ENCODE measurements at regions not wholly inside any gene's neighbourhood (a gene's known extent, or its start where the extent isn't known, plus 50 kb on each side); places are given as distances from the start of the nearest gene placed in this dataset.

- no peak for DNase-seq
Measured at GRCh38 chr7:121488111-121488650, 92.1 kb upstream of the FAM3C start.

DNA sequence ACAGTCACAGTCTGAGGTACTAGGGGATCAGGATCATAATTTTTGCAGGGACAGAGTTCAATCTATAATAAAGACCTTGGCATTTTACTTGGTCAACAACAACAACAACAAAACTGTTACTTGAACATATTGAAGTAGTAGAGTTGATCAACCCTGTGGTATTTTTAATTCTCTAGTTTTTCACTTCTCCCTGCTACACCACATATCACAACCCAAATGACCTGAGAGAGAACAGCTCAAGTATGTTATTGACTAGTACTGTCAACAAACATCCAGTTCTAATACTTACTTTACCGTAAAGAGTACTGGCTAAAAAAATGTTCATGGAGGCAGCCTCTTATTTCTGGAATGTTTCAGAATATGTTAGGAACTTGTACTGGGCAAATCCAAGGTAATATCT is 90.5 kb upstream of the FAM3C start:
- DNase-seq = no peak

DNA sequence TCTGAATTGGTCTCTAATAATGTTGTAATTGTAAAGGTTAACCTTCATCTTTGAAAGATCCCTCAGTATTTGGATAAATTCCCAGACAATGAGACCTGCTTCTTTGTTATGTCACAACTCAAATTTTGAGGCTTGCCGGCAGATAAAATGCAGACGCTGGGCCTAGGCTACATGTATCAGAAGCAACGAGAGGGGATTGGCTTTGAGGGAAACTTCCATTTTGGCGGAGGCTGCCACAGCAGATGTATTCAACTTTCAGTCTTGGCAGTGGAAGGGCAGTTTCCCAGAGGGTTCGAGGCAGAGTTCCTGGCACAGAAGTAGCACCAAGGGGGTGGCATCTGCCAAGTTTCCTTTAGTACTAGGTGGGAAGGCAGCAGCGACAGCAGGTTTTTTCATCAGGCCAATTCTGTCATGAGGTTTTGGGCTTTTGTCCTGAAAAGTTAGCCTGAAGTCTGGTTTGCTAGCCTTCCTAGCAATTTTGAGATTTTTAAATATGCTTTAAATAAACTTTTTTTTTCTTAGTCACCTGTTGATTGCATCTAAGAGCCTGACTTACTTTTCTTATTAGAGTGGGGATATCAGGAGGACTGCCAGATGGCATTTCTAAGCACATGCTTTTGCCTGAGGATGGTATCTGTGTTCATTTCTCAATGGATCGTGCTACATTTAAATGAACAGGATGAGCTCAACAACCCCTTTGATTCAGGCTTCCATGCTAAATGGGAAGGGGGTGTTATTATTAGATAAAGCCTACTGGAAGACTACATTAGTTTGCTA is 89.5 kb upstream of the FAM3C start:
- no peak for DNase-seq

DNA sequence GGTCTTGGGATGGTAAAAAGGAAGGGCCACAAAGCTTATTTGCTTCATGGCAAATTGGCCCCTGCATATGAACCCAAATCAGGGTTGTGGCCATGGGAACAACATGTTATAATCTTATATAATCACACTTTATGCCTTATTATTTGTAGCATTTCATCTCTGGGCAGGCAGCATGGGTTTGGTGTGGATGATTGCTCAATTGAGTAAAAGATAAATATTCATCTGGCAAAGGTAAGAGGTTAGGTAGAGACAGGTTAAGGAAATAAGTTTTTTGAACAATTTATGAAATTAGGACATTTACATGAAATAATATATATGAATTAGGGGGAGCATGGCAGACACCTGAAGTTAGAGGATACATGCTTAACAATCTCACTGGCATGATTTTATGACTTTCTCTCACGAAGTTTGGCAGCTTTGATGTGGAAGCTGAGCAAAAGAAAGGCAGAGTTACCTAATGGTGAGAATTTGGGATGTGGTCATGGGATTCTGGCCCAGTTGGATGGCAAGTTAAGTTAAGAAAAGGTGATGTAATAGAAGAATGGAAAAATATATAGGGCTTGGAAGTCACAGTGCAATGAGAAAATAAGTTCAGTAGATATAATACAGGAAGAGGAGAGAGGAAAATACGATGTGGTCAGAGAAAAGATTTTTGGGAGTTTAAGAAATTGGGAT is 88.1 kb upstream of the FAM3C start:
- no peak for DNase-seq

DNA sequence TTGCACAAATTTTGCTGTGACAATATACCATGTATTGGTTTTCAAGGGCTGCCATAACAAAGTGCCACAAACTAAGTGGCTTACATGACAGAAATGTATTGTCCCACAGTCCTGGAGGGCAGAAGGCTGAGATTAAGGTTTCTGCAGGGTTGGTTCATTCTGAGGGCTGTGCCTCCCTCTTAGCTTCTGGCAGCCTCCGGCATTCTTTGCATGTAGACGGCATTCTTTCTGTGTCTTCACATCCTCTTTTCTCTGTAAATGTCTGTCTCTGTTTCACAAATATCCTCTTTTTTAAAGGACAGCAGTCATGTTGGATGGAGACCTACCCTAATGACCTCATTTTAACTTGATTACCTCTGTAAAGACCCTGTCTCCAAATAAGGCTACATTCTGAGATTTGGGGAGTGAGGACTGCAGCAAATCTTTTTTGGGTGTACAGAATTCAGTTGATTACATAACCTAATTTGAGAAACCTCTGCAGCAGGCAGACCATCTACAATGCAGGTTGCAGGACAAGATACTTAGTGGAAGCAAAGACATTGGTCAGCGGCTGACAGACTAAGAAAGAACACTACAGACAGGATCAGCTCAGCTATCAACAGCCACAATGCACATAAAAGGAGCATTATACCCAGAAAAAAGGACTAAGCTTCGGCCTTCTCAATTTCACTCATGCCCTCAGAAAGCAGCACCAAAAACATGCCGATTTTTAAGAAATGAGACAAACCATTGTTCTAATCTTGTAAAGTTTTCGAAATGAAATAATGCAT is 84.6 kb upstream of the FAM3C start:
- no peak for DNase-seq

GRCh38 chr7:121480058-121480457 is 84.0 kb upstream of the FAM3C start:
- DNase-seq = no peak

- DNase-seq = no peak
Measured at GRCh38 chr7:121479466-121479865, 83.4 kb upstream of the FAM3C start.

DNA sequence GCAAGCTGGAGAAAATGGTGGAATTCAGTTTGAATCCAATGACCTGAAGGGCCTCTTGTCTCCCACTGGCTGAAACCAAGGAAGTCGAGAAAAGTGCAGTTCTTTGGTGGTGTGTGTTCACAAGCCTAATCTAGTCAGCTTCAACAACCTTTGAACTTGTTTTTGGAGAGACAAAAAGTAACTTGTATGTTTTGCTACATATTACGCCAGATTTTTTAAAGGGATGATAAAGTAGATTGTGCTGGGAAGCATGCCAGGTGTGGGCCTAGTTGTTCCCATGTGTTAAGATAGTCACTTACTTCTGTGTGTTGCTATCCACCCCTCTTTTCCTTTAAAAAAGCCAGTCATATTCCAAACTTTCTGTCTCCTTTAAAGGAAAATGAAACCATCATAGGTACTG is 79.7 kb upstream of the FAM3C start:
- no peak for DNase-seq

DNA sequence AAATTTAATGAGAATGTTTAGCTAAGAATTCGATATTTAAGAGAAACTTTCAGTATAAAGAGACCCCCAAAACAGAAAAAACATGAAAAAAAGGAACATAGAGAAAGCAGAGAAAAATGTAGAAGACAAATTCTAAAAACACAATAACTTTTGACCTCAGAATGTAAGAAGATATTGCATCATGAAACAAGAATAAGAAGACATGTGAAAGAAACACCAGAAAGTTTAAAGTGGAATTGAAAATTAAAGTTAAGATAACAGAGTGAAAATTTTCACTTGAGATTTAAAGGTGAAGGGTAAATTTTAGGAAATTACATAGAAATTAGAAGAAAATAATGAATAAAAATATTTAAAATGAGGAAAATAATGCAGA is 78.2 kb upstream of the FAM3C start:
- DNase-seq = no peak

DNA sequence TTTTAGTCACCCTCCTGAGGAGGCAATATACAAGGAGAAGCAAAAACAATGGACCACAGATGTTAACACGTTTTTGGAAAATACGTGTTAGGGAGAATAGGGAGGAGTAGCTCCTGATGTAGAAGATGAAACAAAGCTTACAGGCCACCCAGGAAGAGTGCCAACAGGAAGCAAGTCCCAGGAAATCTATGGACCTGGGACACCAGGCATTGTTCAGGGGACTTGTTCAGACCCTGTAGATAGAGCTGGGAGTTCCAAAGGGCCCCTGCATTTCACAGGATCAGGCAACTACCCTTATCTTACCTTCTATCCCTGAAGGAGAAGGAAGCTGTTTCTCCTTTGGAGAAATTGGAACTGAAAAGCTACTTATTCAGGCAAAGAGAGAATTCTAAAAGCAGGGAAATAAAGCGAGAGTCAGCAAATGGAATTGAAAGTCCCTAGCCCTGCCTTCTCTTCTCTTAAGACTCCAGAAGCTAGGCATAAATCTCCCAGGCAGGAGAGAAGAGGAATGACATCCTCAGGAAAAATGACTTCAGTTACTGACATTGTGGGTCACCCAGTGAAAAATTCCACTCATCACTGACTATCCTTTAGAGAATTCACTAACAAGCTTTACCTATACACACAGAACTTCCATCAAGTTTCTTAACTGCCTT is 77.7 kb upstream of the FAM3C start:
- DNase-seq = no peak

- DNase-seq = no peak
Measured at GRCh38 chr7:121466455-121466854, 70.3 kb upstream of the FAM3C start.

DNA sequence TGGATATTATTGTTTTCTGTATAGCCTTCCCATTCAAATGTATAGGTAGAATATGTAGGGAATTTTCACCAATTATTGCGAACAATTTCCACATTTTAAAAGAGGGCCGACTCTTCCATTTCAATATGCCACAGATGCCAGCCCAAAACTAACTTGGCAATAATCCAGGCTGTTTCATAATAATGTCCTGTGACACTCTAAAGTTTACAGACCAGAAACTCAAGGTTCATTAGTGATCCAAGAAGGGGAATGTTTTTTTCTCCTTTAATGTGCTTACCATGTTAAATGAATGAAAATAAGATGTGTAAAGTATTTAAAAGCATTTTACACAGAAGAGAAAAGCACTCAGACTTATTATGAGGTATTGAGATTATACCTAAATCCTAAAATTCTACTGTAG is 63.0 kb upstream of the FAM3C start:
- DNase-seq = no peak

- DNase-seq = no peak
Measured at GRCh38 chr7:121456785-121457359, 60.8 kb upstream of the FAM3C start.

GRCh38 chr7:121456015-121456414 is 59.9 kb upstream of the FAM3C start:
- no peak for DNase-seq

DNA sequence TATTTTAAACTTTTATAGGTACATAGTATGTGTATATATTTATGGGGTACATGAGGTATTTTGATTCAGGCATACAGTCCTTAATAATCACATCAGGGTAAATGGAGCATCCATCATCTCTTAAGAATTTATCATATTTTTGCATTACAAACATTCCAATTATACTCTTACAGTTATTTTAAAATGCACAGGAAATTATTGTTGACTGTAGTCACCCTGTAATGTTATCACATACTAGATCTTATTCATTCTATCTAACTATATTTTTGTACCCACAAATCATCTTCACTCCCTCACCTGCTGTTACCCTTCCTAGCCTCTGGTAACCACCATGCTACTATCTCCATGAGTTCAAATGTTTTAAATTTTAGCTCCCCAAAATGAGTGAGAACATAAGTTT is 56.3 kb upstream of the FAM3C start:
- no peak for DNase-seq

DNA sequence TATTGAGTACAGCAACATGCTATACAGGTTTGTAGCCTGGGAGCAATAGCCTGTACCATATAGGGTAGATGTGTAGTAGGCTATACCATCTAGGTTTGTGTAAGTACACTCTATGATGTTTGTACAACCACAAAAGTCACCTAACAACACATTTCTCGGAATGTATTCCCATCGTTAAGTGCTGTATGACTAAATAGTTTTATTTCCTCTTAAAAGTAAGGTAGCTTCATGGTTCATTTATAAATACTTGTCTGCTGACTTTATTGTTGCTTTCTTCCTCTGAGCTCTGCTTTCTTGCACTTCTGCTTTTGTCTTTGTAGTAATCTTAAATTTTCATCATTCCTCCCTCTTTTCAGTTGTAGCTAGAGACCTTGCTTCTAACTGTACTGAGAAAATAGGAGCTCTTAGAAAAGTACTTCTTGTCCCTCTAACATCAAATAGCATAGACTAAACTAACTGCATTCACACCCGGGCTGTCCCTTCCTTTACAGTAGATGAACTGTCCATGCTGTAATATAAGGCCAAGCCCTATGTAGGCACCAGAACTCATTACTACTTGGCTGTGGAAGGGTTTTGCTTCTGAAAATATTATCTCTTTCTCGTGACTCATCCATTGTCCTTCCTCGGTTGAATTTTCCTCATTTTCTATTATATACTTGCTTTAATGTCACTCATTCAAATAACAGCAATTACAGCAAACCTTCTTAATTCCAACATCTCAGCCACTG is 55.4 kb upstream of the FAM3C start:
- DNase-seq = no peak

DNA sequence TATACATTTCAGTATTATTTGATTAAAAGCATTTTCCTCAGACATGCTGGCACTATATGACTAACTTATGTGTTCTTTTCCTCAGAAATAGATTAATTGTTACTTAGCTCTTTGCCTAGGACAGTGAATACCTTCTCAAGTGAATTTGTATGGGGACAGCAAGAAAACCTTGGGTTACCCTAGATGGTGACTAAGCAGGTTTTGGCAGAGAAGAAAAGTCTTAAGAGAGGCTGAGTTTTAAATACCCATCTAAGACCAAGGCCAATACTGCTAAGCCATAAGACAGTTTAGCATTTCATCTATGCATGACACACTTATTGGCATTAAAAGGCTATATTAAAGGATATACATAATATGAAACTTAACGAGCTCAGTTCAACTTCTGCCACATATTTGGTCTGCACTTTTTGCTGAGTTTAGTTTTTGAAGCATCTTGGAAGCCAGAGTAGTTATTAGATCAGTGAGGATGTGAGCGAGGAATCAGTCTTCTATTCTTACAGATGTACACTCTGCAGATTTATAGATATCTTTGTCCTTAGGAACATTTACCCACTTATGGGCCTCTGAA is 54.6 kb upstream of the FAM3C start:
- DNase-seq = no peak

GRCh38 chr7:121449735-121450240 is 53.7 kb upstream of the FAM3C start:
- no peak for DNase-seq

- DNase-seq = no peak
Measured at GRCh38 chr7:121449329-121449728, 53.2 kb upstream of the FAM3C start.

GRCh38 chr7:121448429-121448828 is 52.3 kb upstream of the FAM3C start:
- no peak for DNase-seq

DNA sequence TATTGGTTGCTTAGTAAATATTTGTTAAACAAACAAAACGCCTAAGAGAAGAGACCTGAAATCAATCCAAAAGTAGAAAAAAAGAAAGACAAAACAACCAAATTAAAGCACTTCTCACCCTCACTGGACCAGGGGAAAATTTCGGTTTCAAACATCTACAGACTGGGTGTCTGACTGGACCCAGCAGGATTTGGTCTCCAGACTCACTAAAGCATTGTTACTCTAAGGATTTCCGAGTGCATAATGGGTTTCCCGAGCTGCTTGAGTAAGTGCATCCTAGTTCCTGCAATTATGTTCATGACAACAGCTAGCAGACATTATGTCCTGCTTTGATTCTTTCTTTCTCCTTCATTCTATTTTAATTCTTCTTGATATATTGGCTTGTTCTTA is 51.8 kb upstream of the FAM3C start:
- no peak for DNase-seq

Data from NCI-H1930 (cell line).